OCI-LY1 (cell line): ENCODE measurements at regions not wholly inside any gene's neighbourhood (a gene's known extent, or its start where the extent isn't known, plus 50 kb on each side); places are given as distances from the start of the nearest gene placed in this dataset.

Source experiments
- H2AFZ ChIP-seq: fragments of 200-600 bp; sonication (generic), shearing (Covaris generic); 2 replicates; pipeline ENCODE4 v1.6.0; 2014; ENCODE audit warnings: antibody characterized with exemption, mild to moderate bottlenecking, low read length
- H3F3A ChIP-seq: fragments of 200-600 bp; sonication (generic), shearing (Covaris generic); 2 replicates; pipeline ENCODE4 v1.6.0; 2014; ENCODE audit warnings: mild to moderate bottlenecking, antibody characterized with exemption, low read length, moderate library complexity; ENCODE audit not compliant: insufficient read depth
- H3K27ac ChIP-seq: fragments of 200-600 bp; sonication (generic); 2 replicates; pipeline ENCODE4 v1.5.1; 2014; ENCODE audit warnings: low read length, mixed run types, mild to moderate bottlenecking, low read depth; ENCODE audit not compliant: poor library complexity, severe bottlenecking
- H3K27me3 ChIP-seq: fragments of 200-600 bp; sonication (generic); 2 replicates; pipeline ENCODE4 v1.6.0; 2014; ENCODE audit warnings: antibody characterized with exemption, mild to moderate bottlenecking, low read length, moderate library complexity; ENCODE audit not compliant: insufficient read depth
- H3K36me3 ChIP-seq: fragments of 200-600 bp; sonication (generic); 2 replicates; pipeline ENCODE4 v1.6.1; 2014; ENCODE audit warnings: mild to moderate bottlenecking, antibody characterized with exemption, low read length, moderate library complexity, mixed read lengths; ENCODE audit not compliant: insufficient read depth
- H3K4me1 ChIP-seq: fragments of 200-600 bp; sonication (generic); 2 replicates; pipeline ENCODE4 v1.5.1; 2014; ENCODE audit warnings: mild to moderate bottlenecking, low read length, moderate library complexity; ENCODE audit not compliant: insufficient read depth, severe bottlenecking
- H3K4me2 ChIP-seq: fragments of 200-600 bp; sonication (generic), shearing (Covaris generic); 2 replicates; pipeline ENCODE4 v1.6.1; 2014; ENCODE audit warnings: low read length
- H3K4me3 ChIP-seq: fragments of 200-600 bp; sonication (generic); 2 replicates; pipeline ENCODE4 v1.5.1; 2014; ENCODE audit warnings: low read length, low read depth, mild to moderate bottlenecking, mixed read lengths; ENCODE audit not compliant: poor library complexity, severe bottlenecking
- H3K79me2 ChIP-seq: fragments of 200-600 bp; shearing (Covaris generic); 2 replicates; pipeline ENCODE4 v1.6.1; 2016; ENCODE audit warnings: mixed run types, low read length, mixed read lengths; ENCODE audit not compliant: insufficient read depth
- H3K9ac ChIP-seq: fragments of 200-600 bp; sonication (generic), shearing (Covaris generic); 2 replicates; pipeline ENCODE4 v1.6.1; 2014; ENCODE audit warnings: mild to moderate bottlenecking, low read length, mixed read lengths
- H3K9me2 ChIP-seq: fragments of 200-600 bp; sonication (generic), shearing (Covaris generic); 2 replicates; pipeline ENCODE4 v1.6.1; 2014; ENCODE audit warnings: low read depth, mild to moderate bottlenecking, low read length, mixed read lengths
- H3K9me3 ChIP-seq: fragments of 200-600 bp; shearing (Covaris generic); 2 replicates; pipeline ENCODE4 v1.6.1; 2014; ENCODE audit warnings: low read length, mixed read lengths
- H4K20me1 ChIP-seq: fragments of 200-600 bp; sonication (generic), shearing (Covaris generic); 2 replicates; pipeline ENCODE4 v1.6.0; 2016; ENCODE audit warnings: mild to moderate bottlenecking, low read length; ENCODE audit not compliant: insufficient read depth
- CTCF ChIP-seq: fragments of 200-600 bp; sonication (generic), shearing (Covaris generic); IDR thresholded peaks from 2 replicates; pipeline ENCODE4 v1.5.1; 2017; ENCODE audit warnings: mild to moderate bottlenecking, antibody characterized with exemption, low read length, moderate library complexity, mixed read lengths
- EZH2 ChIP-seq: fragments of 200-600 bp; sonication (generic), shearing (Covaris generic); IDR thresholded peaks from 2 replicates; pipeline ENCODE4 v1.8.0; 2017; ENCODE audit warnings: borderline replicate concordance, mixed run types, mild to moderate bottlenecking, antibody characterized with exemption, low read length, moderate library complexity, mixed read lengths

GRCh38 chr5:155926031-155926430 lies 400.9 kb upstream of the SGCD start:
- H3K9me3 ChIP-seq, result no peaks in the 10 kb centered on the region
- H3K4me2 ChIP-seq, result no peak overlapping the region
- no peaks in the 10 kb centered on the region for H3K9me2 ChIP-seq
- no peaks in the 10 kb centered on the region for H3K27me3 ChIP-seq
- TF ChIP-seq EZH2, result no peak
- no peak for TF ChIP-seq CTCF
- no peak overlapping the region for H3K4me3 ChIP-seq
- no peak overlapping the region for H2AFZ ChIP-seq
- H3K79me2 ChIP-seq, result no peaks in the 10 kb centered on the region
- no peaks in the 10 kb centered on the region for H3K4me1 ChIP-seq
- H3F3A ChIP-seq, result no peaks in the 10 kb centered on the region
- H3K27ac ChIP-seq, result no peak overlapping the region
- H4K20me1 ChIP-seq, result no peaks in the 10 kb centered on the region
- H3K36me3 ChIP-seq, result no peaks in the 10 kb centered on the region
- H3K9ac ChIP-seq, result no peak overlapping the region

DNA sequence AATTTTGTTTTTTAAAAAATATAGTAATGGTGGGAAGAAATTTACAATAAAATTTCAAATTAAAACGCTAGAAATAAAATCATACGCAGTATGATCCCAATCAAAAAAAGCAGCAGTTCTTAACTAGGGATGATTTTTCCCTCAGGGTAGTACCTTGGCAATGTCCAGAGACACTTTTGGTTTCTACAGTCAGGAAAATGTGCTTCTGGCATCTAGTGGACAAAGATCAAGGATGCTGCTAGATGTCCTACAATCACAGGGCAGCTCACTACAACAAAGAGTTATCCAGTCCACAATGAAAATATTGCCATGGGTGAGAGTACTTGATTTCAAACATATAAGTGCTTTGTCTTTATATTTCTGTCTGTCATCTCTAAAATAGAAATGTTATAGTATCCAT lies 400.2 kb upstream of the SGCD start:
- no peak overlapping the region for H3K4me3 ChIP-seq
- no peaks in the 10 kb centered on the region for H3K79me2 ChIP-seq
- H3K9me3 ChIP-seq, result no peaks in the 10 kb centered on the region
- H3F3A ChIP-seq, result no peaks in the 10 kb centered on the region
- TF ChIP-seq EZH2, result no peak
- TF ChIP-seq CTCF, result no peak
- H3K4me2 ChIP-seq, result no peak overlapping the region
- H2AFZ ChIP-seq, result no peak overlapping the region
- no peaks in the 10 kb centered on the region for H4K20me1 ChIP-seq
- no peaks in the 10 kb centered on the region for H3K4me1 ChIP-seq
- no peaks in the 10 kb centered on the region for H3K9me2 ChIP-seq
- H3K27ac ChIP-seq, result no peak overlapping the region
- H3K9ac ChIP-seq, result no peak overlapping the region
- H3K36me3 ChIP-seq, result no peaks in the 10 kb centered on the region
- H3K27me3 ChIP-seq, result no peaks in the 10 kb centered on the region

- H3K4me3 ChIP-seq, result no peak overlapping the region
- H3K9me3 ChIP-seq, result no peaks in the 10 kb centered on the region
- H3K4me2 ChIP-seq, result no peak overlapping the region
- no peak overlapping the region for H3K27ac ChIP-seq
- no peaks in the 10 kb centered on the region for H3F3A ChIP-seq
- no peak overlapping the region for H2AFZ ChIP-seq
- TF ChIP-seq EZH2, result no peak
- TF ChIP-seq CTCF, result no peak
- no peaks in the 10 kb centered on the region for H3K9me2 ChIP-seq
- H3K36me3 ChIP-seq, result no peaks in the 10 kb centered on the region
- H3K9ac ChIP-seq, result no peak overlapping the region
- no peaks in the 10 kb centered on the region for H3K27me3 ChIP-seq
- no peaks in the 10 kb centered on the region for H4K20me1 ChIP-seq
- H3K79me2 ChIP-seq, result no peaks in the 10 kb centered on the region
- H3K4me1 ChIP-seq, result no peaks in the 10 kb centered on the region
These were observed 397.9 kb upstream of the SGCD start for GRCh38 chr5:155929112-155929511.
